Activated CD4-positive, alpha-beta T cell treated with anti-CD3 and anti-CD28 coated beads, Interleukin-2, amount 50 U/mL, for 4 hours (primary cell): ENCODE measurements at regions not wholly inside any gene's neighbourhood (a gene's known extent, or its start where the extent isn't known, plus 50 kb on each side); places are given as distances from the start of the nearest gene placed in this dataset.
A peak's percentile ranks its signal among the peaks of the same experiment; 100 is the strongest.
"Not testable (repeated sequence)": the region's sequence is repeated elsewhere in the genome, so short reads cannot be mapped to it uniquely, and the experiment has no call there.

Experiments
- DNase-seq, 2 experiments: peaks; one replicate each; pipeline ENCODE4 v3.0.0-alpha.2; 2020

GRCh38 chr1:245019910-245020486, 134.8 kb upstream of the KIF26B start:
- no peak for DNase-seq

GRCh38 chr1:245016700-245017099, 138.1 kb upstream of the KIF26B start:
- DNase-seq: no peak

DNA sequence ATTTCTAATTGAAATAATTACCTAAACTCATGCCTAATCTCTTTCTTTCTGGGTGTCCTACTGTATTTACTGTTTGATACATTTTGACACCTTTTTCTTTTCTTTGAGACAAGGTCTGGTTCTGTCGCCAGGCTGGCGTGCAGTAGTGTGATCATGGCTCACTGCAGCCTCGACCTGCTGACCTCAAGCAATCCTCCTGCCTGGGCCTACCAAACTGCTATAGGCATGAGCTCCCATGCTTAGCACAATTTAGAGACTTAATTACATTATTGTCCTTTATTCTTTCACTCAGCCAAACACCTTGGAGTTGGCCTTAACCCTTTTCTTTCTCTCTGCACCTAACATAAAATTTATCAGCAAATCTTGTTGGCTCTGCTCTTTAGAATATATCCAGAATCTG, 139.8 kb upstream of the KIF26B start:
- DNase-seq: no peak

DNA sequence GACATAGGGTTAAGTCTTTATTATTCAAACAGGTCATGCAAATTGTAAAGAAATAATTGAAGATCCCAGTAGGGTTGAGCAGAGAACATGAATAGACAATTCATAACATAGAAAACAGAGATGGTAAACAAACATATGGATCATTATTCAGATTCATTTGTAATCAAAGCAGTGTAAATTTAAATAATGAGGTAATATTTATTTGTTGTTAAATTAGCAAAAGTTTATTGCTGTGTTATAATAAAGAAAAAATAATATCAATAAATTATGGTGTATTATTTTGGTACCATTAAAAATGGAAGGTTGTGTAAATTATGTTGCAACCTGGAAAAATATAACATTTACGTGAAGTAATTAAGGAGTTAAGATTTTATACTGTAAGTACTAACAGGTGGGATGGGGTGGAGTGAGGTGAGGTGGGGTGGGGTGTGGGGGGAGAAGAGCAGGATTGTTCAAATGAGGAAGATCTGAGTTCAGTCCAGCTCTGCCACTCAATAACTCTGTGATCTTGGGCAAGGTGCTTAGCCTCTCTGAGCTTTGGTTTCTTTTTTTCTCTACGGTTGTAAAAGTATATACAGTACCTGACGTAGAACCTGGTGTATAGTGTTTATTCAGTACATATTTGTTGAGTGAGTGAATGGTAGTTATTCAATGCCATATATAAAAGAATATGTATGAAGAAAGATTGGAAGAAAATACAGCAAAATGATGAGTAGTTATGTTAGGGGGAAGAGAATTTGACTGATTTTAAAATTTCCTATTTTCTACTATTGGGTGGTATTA, 140.3 kb upstream of the KIF26B start:
- DNase-seq: no peak

GRCh38 chr1:245010018-245010614, 144.7 kb upstream of the KIF26B start:
- DNase-seq: no peak

- no peak for DNase-seq
Measured at GRCh38 chr1:245008761-245009160, 144.4 kb upstream of the HNRNPU start.

DNA sequence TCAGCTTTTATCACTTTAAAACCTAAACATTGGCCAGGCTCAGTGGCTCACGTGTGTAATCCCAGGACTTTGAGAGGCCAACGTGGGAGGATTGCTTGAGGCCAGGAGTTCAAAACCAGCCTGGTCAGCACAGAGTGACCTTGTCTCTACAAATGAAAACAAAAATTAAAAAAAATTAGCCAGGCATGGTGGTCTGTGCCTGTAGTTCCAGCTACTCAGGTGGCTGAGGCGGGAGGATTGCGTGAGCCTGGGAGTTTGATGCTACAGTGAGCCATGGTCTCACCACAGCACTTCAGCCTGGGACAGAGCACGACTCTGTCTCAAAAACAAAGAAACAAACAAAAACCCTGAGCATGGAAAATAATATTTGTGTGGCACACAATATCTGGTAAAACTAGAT, 143.5 kb upstream of the HNRNPU start:
- DNase-seq: no peak

DNA sequence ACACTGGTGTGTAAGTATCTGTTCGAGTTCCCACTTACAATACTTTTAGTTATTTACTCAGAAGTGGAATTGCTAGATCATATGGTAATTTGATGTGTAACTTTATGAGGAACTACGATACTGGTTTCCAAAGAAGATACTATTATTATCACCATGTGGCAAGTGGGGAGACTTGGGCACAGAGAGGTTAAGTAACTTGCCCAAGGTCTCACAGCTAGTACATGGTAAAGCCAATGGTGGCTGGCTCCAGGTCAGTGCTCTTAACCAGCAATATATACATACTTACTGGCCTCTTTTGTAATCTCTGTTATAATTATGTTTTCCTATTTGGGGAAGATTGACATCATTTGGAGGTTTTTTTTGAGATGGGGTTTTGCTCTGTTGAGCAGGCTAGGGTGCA, 138.9 kb upstream of the HNRNPU start:
- DNase-seq: no peak

DNA sequence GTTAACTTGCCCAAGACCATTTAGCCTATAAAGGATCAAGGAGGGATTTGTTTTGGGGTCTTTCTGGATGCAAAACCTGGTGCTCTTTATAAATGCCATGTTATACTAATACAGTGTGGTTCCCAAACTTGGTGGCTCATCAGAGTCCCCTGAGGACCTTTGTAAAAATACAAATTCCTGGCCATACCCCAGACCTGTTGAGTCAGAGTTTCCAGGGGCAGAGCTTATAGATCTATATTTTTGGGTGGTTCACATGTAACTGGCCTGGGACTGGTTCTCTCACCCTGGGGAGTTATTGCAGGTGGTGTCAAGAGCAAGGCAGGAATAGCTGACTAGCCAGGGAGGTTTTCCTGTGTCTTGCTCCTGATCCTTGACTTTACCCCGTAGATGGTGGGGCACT, 136.9 kb upstream of the HNRNPU start:
- DNase-seq: no peak

- no peak for DNase-seq
Measured at GRCh38 chr1:245000872-245001188, 136.5 kb upstream of the HNRNPU start.

DNA sequence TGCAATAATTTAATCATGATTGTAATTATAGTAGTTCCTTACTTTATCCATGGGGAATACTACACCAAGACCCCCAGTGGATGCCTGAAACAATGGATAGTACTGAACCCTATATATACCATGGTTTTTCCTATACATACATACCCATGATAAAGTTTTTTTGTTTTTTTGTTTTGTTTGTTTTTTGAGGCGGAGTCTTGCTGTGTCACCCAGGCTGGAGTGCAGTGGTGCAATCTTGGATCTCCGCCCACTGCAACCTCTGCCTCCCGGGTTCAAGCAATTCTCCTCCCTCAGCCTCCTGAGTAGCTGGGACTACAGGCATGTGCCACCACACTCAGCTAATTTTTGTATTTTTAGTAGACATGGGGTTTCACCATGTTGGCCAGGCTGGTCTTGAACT, 135.3 kb upstream of the HNRNPU start:
- DNase-seq: not testable (repeated sequence)

GRCh38 chr1:244998717-244999346, 134.5 kb upstream of the HNRNPU start:
- no peak for DNase-seq

DNA sequence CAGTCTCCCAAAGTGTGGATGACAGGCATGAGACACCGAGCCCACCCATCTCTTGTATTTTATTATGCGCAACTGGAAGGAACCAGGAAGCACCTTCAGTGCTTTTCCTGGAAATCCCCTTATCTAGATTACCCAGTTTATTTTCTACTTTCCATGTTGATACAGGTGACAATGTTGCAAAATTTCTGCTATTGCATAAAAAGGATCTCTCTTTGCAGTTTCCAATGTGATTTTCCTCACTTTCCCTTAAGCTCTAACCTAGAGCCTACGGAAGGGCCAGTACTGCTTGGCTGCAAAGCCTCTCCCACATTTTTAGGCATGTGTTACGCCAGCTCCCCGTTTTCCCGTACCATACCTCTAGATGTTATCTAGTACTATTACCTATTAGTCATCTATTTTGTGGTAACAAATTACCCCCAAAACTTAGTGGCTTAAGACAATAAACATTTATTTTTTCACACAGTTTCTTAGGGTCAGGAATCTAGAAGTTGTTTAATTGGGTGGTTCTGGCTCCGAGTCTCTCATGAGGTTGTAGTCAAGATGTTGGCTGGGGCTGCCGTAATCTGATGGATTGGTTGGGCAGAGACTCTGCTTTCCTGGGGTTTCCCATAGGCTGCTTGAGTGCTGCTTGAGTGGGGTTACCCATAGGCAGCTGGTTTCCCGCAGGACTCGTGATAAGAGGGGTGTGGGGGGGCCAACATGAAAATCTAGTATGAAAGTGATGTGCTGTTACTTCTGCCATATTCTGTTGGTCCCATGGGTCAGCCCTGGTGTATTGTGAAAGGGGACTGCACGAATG, 131.5 kb upstream of the HNRNPU start:
- no peak for DNase-seq

- no peak for DNase-seq
Measured at GRCh38 chr1:244992833-244993232, 128.5 kb upstream of the HNRNPU start.

- no peak for DNase-seq
Measured at GRCh38 chr1:244989813-244990212, 125.5 kb upstream of the HNRNPU start.

GRCh38 chr1:244988521-244988920, 124.2 kb upstream of the HNRNPU start:
- DNase-seq: no peak

DNA sequence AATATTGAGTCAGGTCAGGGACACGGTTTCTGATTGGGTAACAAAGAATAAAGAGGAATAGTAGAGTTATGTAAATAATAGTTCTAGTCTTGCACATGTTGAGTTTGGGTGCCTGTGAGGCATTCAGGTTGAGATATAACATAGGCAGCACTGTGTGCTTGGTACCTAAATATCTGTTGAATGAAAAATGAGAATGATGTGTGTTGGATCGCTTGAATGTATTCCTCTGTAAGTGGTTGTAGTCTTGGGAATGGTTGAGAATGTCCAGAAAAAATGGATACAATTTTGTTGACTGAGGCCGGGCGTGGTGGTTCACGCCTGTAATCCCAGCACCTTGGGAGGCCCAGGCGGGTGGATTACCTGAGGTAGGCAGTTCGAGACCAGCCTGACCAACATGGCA, 116.3 kb upstream of the HNRNPU start:
- no peak for DNase-seq

DNA sequence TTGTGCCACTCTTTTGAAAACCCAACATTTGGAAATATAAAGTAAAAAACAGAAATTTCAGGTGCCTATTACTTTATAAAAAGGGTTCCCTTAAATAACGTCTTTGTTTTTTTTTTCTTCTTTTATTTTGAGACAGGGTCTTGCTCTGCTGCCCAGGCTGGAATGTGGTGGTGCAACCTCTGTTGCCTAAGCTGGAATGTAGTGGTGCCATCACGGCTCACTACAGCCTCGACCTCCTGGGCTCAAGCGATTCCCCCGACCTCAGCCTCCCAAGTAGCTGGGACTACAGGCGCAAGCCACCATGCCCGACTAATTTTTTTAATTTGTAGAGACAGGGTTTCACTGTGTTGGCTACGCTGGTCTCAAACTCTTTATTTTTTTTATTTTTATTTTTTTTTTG, 110.2 kb upstream of the HNRNPU start:
- DNase-seq: no peak

GRCh38 chr1:244974106-244974505, 109.8 kb upstream of the HNRNPU start:
- no peak for DNase-seq

- no peak for DNase-seq
Measured at GRCh38 chr1:244971552-244972216, 107.3 kb upstream of the HNRNPU start.

DNA sequence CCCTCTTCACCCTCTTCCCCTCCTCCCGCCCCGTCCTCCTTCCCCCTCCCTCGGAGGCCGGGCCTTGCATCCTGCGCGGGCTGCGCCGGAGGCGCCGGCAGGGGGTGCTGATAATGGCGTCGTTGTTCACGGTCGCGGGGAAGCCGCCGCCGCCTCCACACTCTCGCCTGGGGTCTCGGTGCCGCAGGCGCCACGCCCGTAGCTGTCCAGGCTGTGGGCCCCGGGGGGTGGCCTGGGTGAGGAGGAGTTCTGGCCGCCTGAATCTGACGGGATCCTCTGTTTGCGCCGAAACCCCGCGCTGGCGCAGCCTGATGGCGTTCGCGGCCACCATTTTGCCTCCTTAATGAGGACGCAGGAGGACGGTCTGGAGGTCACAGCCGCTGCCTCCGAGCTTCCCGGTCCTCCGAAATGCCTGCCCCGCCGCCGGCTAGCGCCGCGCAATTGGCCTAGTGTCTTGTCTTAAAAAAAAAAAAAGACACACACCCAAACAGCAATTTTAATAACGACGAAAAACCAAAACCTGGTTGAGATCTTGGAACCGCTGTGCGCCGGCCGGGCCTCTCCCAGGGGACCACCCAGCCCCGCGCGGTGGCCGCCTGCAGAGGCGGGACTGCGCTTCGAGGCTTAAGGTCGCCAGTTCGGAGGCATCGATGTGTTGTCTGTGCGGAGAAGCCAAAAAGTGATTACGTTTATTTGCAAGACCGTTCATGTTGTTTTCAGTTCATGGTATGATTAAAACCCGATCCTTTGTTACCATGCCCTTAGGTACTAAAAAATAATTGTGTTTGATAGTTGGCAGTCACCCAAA, 106.6 kb upstream of the HNRNPU start:
- peak; percentile 91 to 93 for DNase-seq

DNA sequence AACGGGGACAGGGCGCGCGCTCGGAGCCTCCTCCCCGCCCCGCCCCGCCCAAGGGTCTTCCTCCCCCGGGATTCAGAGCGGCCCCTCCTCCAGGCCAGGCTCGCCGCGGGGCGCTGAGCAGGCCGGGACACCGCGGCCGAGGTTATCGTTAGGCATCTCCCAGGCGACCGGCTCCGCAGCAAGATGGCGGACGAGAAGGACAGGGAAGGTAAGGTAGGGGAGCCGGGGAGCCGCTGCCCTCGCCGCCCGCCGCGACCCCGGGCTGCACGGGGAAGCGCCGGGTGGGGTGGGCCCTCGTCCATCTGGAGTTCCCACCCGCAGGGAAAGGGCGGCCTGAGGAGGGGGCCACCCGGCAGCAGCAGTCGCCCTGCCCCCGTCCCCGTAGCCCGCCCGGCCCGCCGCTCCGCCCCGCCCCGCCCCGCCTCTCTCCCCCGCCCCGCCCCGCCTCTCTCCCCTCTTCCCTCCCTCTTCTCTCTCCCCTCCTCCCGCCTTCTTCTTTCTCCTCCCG, 105.9 kb upstream of the HNRNPU start:
- peak; percentile 49 to 56 for DNase-seq
